ENCODE measurements at regions not wholly inside any gene's neighbourhood (a gene's known extent, or its start where the extent isn't known, plus 50 kb on each side); places are given as distances from the start of the nearest gene placed in this dataset.

GRCh38 chr7:156458011-156458410 is 182.6 kb upstream of the RNF32 start:
- Histone ChIP-seq H3K9ac (ENCODE audit: low read length) (no peak overlapping the region), H3K36me3 (replicated peaks in 1 of 2; ENCODE audit: control extremely low read depth in 1 of 2, control insufficient read depth in 1 of 2, extremely low read depth in 1 of 2, insufficient read depth in 2 of 2, low read length in 1 of 2) (no peaks in the 10 kb centered on the region), H3K27ac (ENCODE audit: low read length in 2 of 2) (no peak overlapping the region), H2AFZ (ENCODE audit: insufficient read depth, low read depth, low read length, poor library complexity, severe bottlenecking) (no peak overlapping the region), H3K9me3 (ENCODE audit: control extremely low read depth in 1 of 3, control insufficient read depth in 2 of 3, insufficient read depth in 1 of 3, low read length in 2 of 3) (peaks cover 0 to 2% (median 0%) of the 10 kb centered on the region in 3 donors), H3K27me3 (replicated peaks in 1 of 4; ENCODE audit: control extremely low read depth in 1 of 4, control insufficient read depth in 3 of 4, insufficient read depth in 4 of 4, low read length in 3 of 4) (no peaks in the 10 kb centered on the region), H3K4me3 (ENCODE audit: control extremely low read depth in 1 of 5, extremely low read depth in 1 of 5, insufficient read depth in 1 of 5, low read depth in 2 of 5, low read length in 4 of 5) (no peak overlapping the region), H3K79me2 (ENCODE audit: control insufficient read depth, insufficient read depth, low read length) (no peaks in the 10 kb centered on the region), H3K4me2 (replicated peaks; ENCODE audit: low read depth, low read length, poor library complexity, severe bottlenecking) (no peak overlapping the region), H4K20me1 (ENCODE audit: control insufficient read depth, insufficient read depth, low read length, poor library complexity, severe bottlenecking) (no peaks in the 10 kb centered on the region), H3K4me1 (ENCODE audit: control insufficient read depth in 2 of 2, insufficient read depth in 2 of 2, low read length in 2 of 2) (no peaks in the 10 kb centered on the region)
- POLR2A ChIA-PET, result no interaction called here
- ATAC-seq (ENCODE audit: low read depth) (no peak), DNase-seq (no peak)
- TF ChIP-seq CTCF (IDR thresholded peaks at IDR 0.05), result no peak
- TF ChIP-seq EZH2 (IDR thresholded peaks at IDR 0.05; ENCODE audit: borderline replicate concordance, insufficient read depth, low read depth, low read length, poor library complexity, severe bottlenecking), result no peak
- no peak overlapping the region for H3K4me3 Mint-ChIP-seq
- CTCF ChIA-PET, result no interaction called here
- 85% methylated on average over 15 of the region's 16 CpGs for WGBS (ENCODE audit: insufficient coverage)
- H3K27me3 Mint-ChIP-seq, result peaks cover 13% of the 10 kb centered on the region
- no peak overlapping the region for H3K27ac Mint-ChIP-seq
- H3K4me1 Mint-ChIP-seq, result no peaks in the 10 kb centered on the region
- intact Hi-C loops (cut with micrococcal nuclease), result no loop called here
- H3K9me3 Mint-ChIP-seq (ENCODE audit: insufficient read depth), result no peaks in the 10 kb centered on the region

DNA sequence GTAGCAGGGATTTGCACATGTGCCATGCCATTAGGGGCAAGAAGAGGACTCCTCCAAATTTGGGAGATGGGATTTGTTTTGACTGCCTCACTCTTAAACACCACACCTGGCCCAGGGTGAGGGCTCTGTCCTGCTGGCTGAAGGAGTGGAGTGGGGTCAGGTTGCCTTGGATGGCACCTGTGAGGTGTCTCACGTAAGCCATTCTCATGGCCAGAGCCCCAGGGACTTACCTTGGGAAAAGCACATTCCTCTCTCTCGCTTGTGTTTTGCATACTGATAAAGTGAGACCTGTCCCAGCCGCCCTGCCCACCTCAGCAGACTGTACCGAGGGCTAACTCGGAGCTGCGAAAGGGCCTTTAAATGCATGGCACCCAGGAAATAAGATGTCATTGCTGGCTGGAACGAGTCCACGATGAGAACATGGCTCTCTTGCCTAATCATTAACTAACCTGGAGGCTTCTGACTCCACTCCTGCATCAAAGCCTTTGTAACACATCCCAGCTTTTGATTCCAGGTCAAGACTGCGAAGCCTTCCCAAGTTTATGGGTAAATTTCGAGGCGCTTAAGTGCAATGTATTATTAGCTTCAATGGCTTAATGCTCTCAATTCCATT is 184.0 kb upstream of the RNF32 start:
- no peaks in the 10 kb centered on the region for H3K9me3 Mint-ChIP-seq (ENCODE audit: insufficient read depth)
- H3K27me3 ChIP-seq (replicated peaks in 1 of 4; ENCODE audit: control extremely low read depth in 1 of 4, control insufficient read depth in 3 of 4, insufficient read depth in 4 of 4, low read length in 3 of 4), result no peaks in the 10 kb centered on the region
- H3K9me3 ChIP-seq (ENCODE audit: control extremely low read depth in 1 of 3, control insufficient read depth in 2 of 3, insufficient read depth in 1 of 3, low read length in 2 of 3), result peaks cover 0 to 2% (median 0%) of the 10 kb centered on the region in 3 donors
- no peak for DNase-seq
- no peak overlapping the region for H3K27ac ChIP-seq (ENCODE audit: low read length in 2 of 2)
- no peaks in the 10 kb centered on the region for H3K4me1 Mint-ChIP-seq
- CTCF ChIA-PET, result no interaction called here
- no peak overlapping the region for H3K4me2 ChIP-seq (replicated peaks; ENCODE audit: low read depth, low read length, poor library complexity, severe bottlenecking)
- no peaks in the 10 kb centered on the region for H3K4me1 ChIP-seq (ENCODE audit: control insufficient read depth in 2 of 2, insufficient read depth in 2 of 2, low read length in 2 of 2)
- 89% methylated on average over 11 of the region's 11 CpGs for WGBS (ENCODE audit: insufficient coverage)
- POLR2A ChIA-PET, result no interaction called here
- intact Hi-C loops (cut with micrococcal nuclease), result no loop called here
- TF ChIP-seq CTCF (IDR thresholded peaks at IDR 0.05), result no peak
- no peaks in the 10 kb centered on the region for H4K20me1 ChIP-seq (ENCODE audit: control insufficient read depth, insufficient read depth, low read length, poor library complexity, severe bottlenecking)
- H2AFZ ChIP-seq (ENCODE audit: insufficient read depth, low read depth, low read length, poor library complexity, severe bottlenecking), result no peak overlapping the region
- no peak for ATAC-seq (ENCODE audit: low read depth)
- H3K9ac ChIP-seq (ENCODE audit: low read length), result no peak overlapping the region
- no peaks in the 10 kb centered on the region for H3K36me3 ChIP-seq (replicated peaks in 1 of 2; ENCODE audit: control extremely low read depth in 1 of 2, control insufficient read depth in 1 of 2, extremely low read depth in 1 of 2, insufficient read depth in 2 of 2, low read length in 1 of 2)
- H3K79me2 ChIP-seq (ENCODE audit: control insufficient read depth, insufficient read depth, low read length), result no peaks in the 10 kb centered on the region
- H3K4me3 ChIP-seq (ENCODE audit: control extremely low read depth in 1 of 5, extremely low read depth in 1 of 5, insufficient read depth in 1 of 5, low read depth in 2 of 5, low read length in 4 of 5), result no peak overlapping the region
- peaks cover 21% of the 10 kb centered on the region for H3K27me3 Mint-ChIP-seq
- H3K4me3 Mint-ChIP-seq, result no peak overlapping the region
- no peak overlapping the region for H3K27ac Mint-ChIP-seq

All from B cell (primary cell).